Nephron (organoid): ENCODE measurements at regions not wholly inside any gene's neighbourhood (a gene's known extent, or its start where the extent isn't known, plus 50 kb on each side); places are given as distances from the start of the nearest gene placed in this dataset.

ENCODE experiments used
- H3K27ac Mint-ChIP-seq, 3 experiments: 2 replicates each; pipeline ENCODE4 v1.8.0; 2020; ENCODE audit warnings: mixed read lengths in 3 of 3, mild to moderate bottlenecking in 2 of 3, moderate library complexity in 1 of 3
- H3K27me3 Mint-ChIP-seq: 2 replicates; pipeline ENCODE4 v1.8.0; 2021; ENCODE audit warnings: low read depth, mild to moderate bottlenecking, moderate library complexity, mixed read lengths
- H3K36me3 Mint-ChIP-seq: 2 replicates; pipeline ENCODE4 v1.8.0; 2020; ENCODE audit warnings: low read depth, mixed read lengths
- H3K4me1 Mint-ChIP-seq: 2 replicates; pipeline ENCODE4 v1.8.0; 2020; ENCODE audit warnings: mixed read lengths
- H3K4me3 Mint-ChIP-seq, 3 experiments: 2 replicates each; pipeline ENCODE4 v1.8.0; 2020; ENCODE audit warnings: mild to moderate bottlenecking in 3 of 3, mixed read lengths in 3 of 3, moderate library complexity in 2 of 3
- H3K9me3 Mint-ChIP-seq: 2 replicates; pipeline ENCODE4 v1.8.0; 2020; ENCODE audit warnings: mixed read lengths
- CTCF ChIP-seq, 3 experiments: fragments of 200-600 bp; sonication (generic); IDR thresholded peaks; one replicate each; pipeline ENCODE4 v1.5.0; 2021; ENCODE audit warnings: antibody characterized with exemption in 3 of 3; ENCODE audit not compliant: unreplicated experiment in 3 of 3

GRCh38 chr4:30258949-30259348, 461.2 kb upstream of the PCDH7 start:
- Mint-ChIP-seq H3K36me3 (no peaks in the 10 kb centered on the region), H3K9me3 (peaks cover 2% of the 10 kb centered on the region), H3K27ac (no peak overlapping the region), H3K27me3 (no peaks in the 10 kb centered on the region), H3K4me3 (no peak overlapping the region), H3K4me1 (peaks cover 3% of the 10 kb centered on the region)
- TF ChIP-seq CTCF (IDR thresholded peaks at IDR 0.05; ENCODE audit: unreplicated experiment in 3 of 3) = no peak

- H3K27me3 Mint-ChIP-seq = no peaks in the 10 kb centered on the region
- H3K36me3 Mint-ChIP-seq = no peaks in the 10 kb centered on the region
- no peaks in the 10 kb centered on the region for H3K9me3 Mint-ChIP-seq
- H3K4me3 Mint-ChIP-seq = no peak overlapping the region
- TF ChIP-seq CTCF (IDR thresholded peaks at IDR 0.05; ENCODE audit: unreplicated experiment in 3 of 3) = no peak
- H3K27ac Mint-ChIP-seq = no peak overlapping the region
- H3K4me1 Mint-ChIP-seq = no peaks in the 10 kb centered on the region
Measured at GRCh38 chr4:30262379-30262778, 457.8 kb upstream of the PCDH7 start.

DNA sequence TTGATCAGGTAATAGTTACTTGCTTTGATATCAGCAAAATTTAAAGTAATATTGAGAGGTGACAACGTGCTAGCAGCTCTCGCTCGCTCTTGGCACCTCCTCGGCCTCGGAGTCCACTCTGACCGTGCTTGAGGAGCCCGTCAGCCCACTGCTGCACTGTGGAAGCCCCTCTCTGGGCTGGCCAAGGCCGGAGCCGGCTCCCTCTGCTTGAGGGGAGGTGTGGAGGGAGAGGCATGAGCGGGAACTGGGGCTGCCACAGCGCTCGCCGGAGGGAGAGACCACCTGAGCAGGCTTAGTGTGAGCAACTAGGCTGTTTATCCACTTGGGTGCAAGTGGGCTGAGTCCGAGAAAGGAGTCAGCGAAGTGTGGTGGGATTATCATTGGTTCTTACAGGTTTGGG, 455.7 kb upstream of the PCDH7 start:
- Mint-ChIP-seq H3K27me3 (no peaks in the 10 kb centered on the region), H3K27ac (peak overlapping the region in 1 of 3 experiments; percentile 47), H3K9me3 (no peaks in the 10 kb centered on the region), H3K4me3 (no peak overlapping the region), H3K36me3 (no peaks in the 10 kb centered on the region), H3K4me1 (no peaks in the 10 kb centered on the region)
- TF ChIP-seq CTCF (IDR thresholded peaks at IDR 0.05; ENCODE audit: unreplicated experiment in 3 of 3) = no peak

- no peak for TF ChIP-seq CTCF (IDR thresholded peaks at IDR 0.05; ENCODE audit: unreplicated experiment in 3 of 3)
- H3K27ac Mint-ChIP-seq = peak overlapping the region in 2 of 3 experiments; percentile 48 to 60
- H3K36me3 Mint-ChIP-seq = no peaks in the 10 kb centered on the region
- H3K9me3 Mint-ChIP-seq = no peaks in the 10 kb centered on the region
- H3K4me1 Mint-ChIP-seq = no peaks in the 10 kb centered on the region
- H3K27me3 Mint-ChIP-seq = no peaks in the 10 kb centered on the region
- no peak overlapping the region for H3K4me3 Mint-ChIP-seq
Measured at GRCh38 chr4:30265716-30266115, 454.5 kb upstream of the PCDH7 start.

DNA sequence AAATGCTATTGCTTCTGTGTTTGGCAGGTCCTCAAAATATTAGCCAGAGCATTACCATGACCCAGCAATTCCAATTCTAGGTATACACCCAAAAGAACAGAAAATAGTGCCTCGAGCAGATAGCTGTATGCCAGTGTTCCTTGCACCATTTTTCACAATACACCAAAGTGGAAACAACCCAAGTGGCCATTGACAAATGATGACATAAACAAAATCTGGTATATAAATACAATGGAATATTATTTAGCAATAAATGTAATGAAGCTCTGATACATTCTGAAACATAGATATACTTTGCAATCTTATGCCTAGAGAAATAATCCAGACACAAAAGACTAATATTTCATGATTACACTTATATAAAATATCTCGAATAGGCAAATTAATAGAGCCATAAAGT, 451.8 kb upstream of the PCDH7 start:
- H3K27ac Mint-ChIP-seq = no peak overlapping the region
- no peaks in the 10 kb centered on the region for H3K4me1 Mint-ChIP-seq
- no peak overlapping the region for H3K4me3 Mint-ChIP-seq
- H3K27me3 Mint-ChIP-seq = no peaks in the 10 kb centered on the region
- H3K9me3 Mint-ChIP-seq = peaks cover 8% of the 10 kb centered on the region
- no peak for TF ChIP-seq CTCF (IDR thresholded peaks at IDR 0.05; ENCODE audit: unreplicated experiment in 3 of 3)
- H3K36me3 Mint-ChIP-seq = no peaks in the 10 kb centered on the region

- Mint-ChIP-seq H3K27me3 (no peaks in the 10 kb centered on the region), H3K36me3 (no peaks in the 10 kb centered on the region), H3K4me3 (no peak overlapping the region), H3K9me3 (peaks cover 11% of the 10 kb centered on the region), H3K4me1 (no peaks in the 10 kb centered on the region), H3K27ac (no peak overlapping the region)
- peak in 2 of 3 experiments; percentile 29 to 43 for TF ChIP-seq CTCF (IDR thresholded peaks at IDR 0.05; ENCODE audit: unreplicated experiment in 3 of 3)
Measured at GRCh38 chr4:30269850-30270249, 450.3 kb upstream of the PCDH7 start.
